Choroid plexus epithelial cell (primary cell): ENCODE measurements at regions not wholly inside any gene's neighbourhood (a gene's known extent, or its start where the extent isn't known, plus 50 kb on each side); places are given as distances from the start of the nearest gene placed in this dataset.
A peak's percentile ranks its signal among the peaks of the same experiment; 100 is the strongest.

Source experiments
- DNase-seq: peaks from one replicate; pipeline ENCODE4 v3.0.0-alpha.2; 2010; ENCODE audit warnings: low read depth
- H3K4me3 ChIP-seq: 2 replicates; pipeline ENCODE4 v1.5.1; 2011; ENCODE audit warnings: low read depth, mild to moderate bottlenecking, control low read depth, low read length, moderate library complexity
- TF ChIP-seq, protein P1 (sequence below): conservative IDR thresholded peaks from 2 replicates; pipeline ENCODE4 v1.5.1; 2011; ENCODE audit warnings: low read depth, mild to moderate bottlenecking, control low read depth, inconsistent platforms, low read length, moderate library complexity

DNA sequence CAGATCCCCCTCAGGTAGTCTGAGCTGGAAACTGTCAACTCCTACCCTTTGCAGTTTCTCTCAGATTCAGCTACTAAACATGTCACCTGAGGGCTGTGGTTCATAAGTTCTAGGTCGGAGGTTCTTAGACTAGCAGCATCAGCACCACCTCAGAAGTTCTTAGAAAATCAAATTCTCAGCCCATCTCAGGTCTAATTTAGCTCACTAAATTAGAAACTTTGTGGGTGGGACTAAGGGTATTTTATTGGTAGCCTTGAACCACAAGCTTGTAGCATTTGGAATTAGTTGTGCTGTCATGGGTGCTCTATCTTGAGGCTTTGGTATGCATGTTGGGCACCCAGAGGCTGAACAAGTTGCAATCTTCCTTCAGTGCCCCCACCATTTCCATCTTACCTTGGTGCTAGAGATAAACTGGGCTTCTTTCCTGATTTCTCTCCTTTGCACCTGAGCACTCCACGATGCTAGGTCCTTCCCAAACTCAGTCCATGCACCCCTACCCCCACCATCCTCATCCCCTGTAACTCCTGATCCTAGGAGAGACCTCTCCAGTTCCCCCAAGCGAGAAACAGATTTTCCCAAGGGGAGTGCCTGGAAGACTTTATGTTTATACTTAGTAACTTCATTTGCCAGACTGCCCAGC, 54.2 kb downstream of the S1PR1 start:
- TF ChIP-seq, protein P1, sequence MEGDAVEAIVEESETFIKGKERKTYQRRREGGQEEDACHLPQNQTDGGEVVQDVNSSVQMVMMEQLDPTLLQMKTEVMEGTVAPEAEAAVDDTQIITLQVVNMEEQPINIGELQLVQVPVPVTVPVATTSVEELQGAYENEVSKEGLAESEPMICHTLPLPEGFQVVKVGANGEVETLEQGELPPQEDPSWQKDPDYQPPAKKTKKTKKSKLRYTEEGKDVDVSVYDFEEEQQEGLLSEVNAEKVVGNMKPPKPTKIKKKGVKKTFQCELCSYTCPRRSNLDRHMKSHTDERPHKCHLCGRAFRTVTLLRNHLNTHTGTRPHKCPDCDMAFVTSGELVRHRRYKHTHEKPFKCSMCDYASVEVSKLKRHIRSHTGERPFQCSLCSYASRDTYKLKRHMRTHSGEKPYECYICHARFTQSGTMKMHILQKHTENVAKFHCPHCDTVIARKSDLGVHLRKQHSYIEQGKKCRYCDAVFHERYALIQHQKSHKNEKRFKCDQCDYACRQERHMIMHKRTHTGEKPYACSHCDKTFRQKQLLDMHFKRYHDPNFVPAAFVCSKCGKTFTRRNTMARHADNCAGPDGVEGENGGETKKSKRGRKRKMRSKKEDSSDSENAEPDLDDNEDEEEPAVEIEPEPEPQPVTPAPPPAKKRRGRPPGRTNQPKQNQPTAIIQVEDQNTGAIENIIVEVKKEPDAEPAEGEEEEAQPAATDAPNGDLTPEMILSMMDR, result no peak
- no peak overlapping the region for H3K4me3 ChIP-seq
- DNase-seq, result no peak

GRCh38 chr1:101291562-101292380, 55.0 kb downstream of the S1PR1 start:
- TF ChIP-seq, protein P1, result no peak
- DNase-seq, result peak; percentile 96
- H3K4me3 ChIP-seq, result no peak overlapping the region

GRCh38 chr1:101293461-101294051, 56.7 kb downstream of the S1PR1 start:
- TF ChIP-seq, protein P1, result no peak
- DNase-seq, result peak; percentile 79
- H3K4me3 ChIP-seq, result no peak overlapping the region

DNA sequence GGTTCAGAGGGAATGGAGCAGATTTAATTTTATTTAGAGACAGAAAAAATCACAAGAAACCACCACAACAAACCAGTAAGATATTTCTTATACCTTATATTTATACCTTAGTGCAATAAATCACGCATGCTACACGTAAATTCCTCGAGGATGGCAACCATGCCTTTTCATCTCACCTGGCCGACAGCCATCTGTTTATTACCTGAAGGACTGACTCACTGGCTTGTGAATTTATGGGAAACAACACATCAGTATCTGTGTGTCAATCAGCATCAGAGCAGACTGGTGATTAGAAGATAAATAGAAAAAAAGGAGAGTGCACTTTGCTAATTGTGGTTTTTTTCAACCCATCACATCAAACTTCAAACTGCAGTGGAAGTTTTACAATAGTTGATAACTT, 58.4 kb downstream of the S1PR1 start:
- no peak overlapping the region for H3K4me3 ChIP-seq
- TF ChIP-seq, protein P1, result no peak
- DNase-seq, result no peak

GRCh38 chr1:101298663-101299062, 61.8 kb downstream of the S1PR1 start:
- TF ChIP-seq, protein P1, result no peak
- no peak for DNase-seq
- no peak overlapping the region for H3K4me3 ChIP-seq

- no peak for DNase-seq
- TF ChIP-seq, protein P1, result no peak
- H3K4me3 ChIP-seq, result no peak overlapping the region
These were observed 62.3 kb downstream of the S1PR1 start for GRCh38 chr1:101299141-101299540.
